Natural killer cell (primary cell): ENCODE measurements at regions not wholly inside any gene's neighbourhood (a gene's known extent, or its start where the extent isn't known, plus 50 kb on each side); places are given as distances from the start of the nearest gene placed in this dataset.

Experiments
- ATAC-seq, 3 donors: fragments of 150-1000 bp in 2 of 3; fragments of 200-7000 bp in 1 of 3; cut with Tn5 transposase; 1 replicate in 1 of 3; 2 replicates in 2 of 3; pipeline ENCODE4 v1.10.0; 2021; ENCODE audit warnings: mild to moderate bottlenecking in 2 of 3, moderate library complexity in 2 of 3
- DNase-seq, 2 donors: peaks; one replicate each; pipeline versions ENCODE4 v3.0.0 to v3.0.0-alpha.2; 2013 to 2021; ENCODE audit warnings: mixed read lengths in 1 of 2
- H3K27ac ChIP-seq: one replicate; pipeline ENCODE4 v1.5.1; 2013; ENCODE audit warnings: mild to moderate bottlenecking, low read length
- H3K27me3 ChIP-seq: one replicate; pipeline ENCODE4 v1.6.1; 2013; ENCODE audit warnings: low read length; ENCODE audit not compliant: control insufficient read depth, insufficient read depth
- H3K36me3 ChIP-seq: one replicate; pipeline ENCODE4 v1.6.1; 2013; ENCODE audit warnings: low read length; ENCODE audit not compliant: control insufficient read depth, insufficient read depth
- H3K4me1 ChIP-seq: one replicate; pipeline ENCODE4 v1.6.1; 2013; ENCODE audit warnings: low read length; ENCODE audit not compliant: control insufficient read depth, insufficient read depth
- H3K4me3 ChIP-seq: one replicate; pipeline ENCODE4 v1.5.1; 2013; ENCODE audit warnings: low read length
- H3K9me3 ChIP-seq: one replicate; pipeline ENCODE4 v1.6.1; 2013; ENCODE audit warnings: low read length; ENCODE audit not compliant: control insufficient read depth, insufficient read depth
- H3K27ac Mint-ChIP-seq, 2 donors: one replicate each; pipeline ENCODE4 v1.8.0; 2022; ENCODE audit warnings: mild to moderate bottlenecking in 2 of 2, mixed read lengths in 2 of 2, moderate library complexity in 1 of 2
- H3K27me3 Mint-ChIP-seq, 2 donors: one replicate each; pipeline ENCODE4 v1.8.0; 2022; ENCODE audit warnings: low read depth in 2 of 2, mixed read lengths in 2 of 2
- H3K36me3 Mint-ChIP-seq: one replicate; pipeline ENCODE4 v1.8.0; 2022; ENCODE audit warnings: mixed read lengths
- H3K4me1 Mint-ChIP-seq, 2 donors: one replicate each; pipeline ENCODE4 v1.8.0; 2022; ENCODE audit warnings: mixed read lengths in 2 of 2
- H3K4me3 Mint-ChIP-seq: one replicate; pipeline ENCODE4 v1.8.0; 2022; ENCODE audit warnings: mild to moderate bottlenecking, moderate library complexity, mixed read lengths
- H3K9me3 Mint-ChIP-seq, 2 donors: one replicate each; pipeline ENCODE4 v1.8.0; 2022; ENCODE audit warnings: mixed read lengths in 2 of 2
- CTCF ChIP-seq: fragments of 200-600 bp; IDR thresholded peaks from one replicate; pipeline ENCODE4 v1.8.0; 2022; ENCODE audit warnings: antibody characterized with exemption
- WGBS: methylation state at CpG from one replicate; pipeline ENCODE4 v1.1.7; 2013; ENCODE audit warnings: missing lambda C conversion rate; ENCODE audit not compliant: insufficient coverage; 5-methylcytosine and 5-hydroxymethylcytosine counted together
- intact Hi-C: fragments of 100-400 bp; cut with micrococcal nuclease; formaldehyde crosslinking; loops from one replicate; pipeline ENCODE4 v1.14.2; 2022

GRCh38 chr10:3640816-3641215 lies 144.2 kb downstream of the KLF6 start:
- Mint-ChIP-seq H3K4me3 (no peak overlapping the region), H3K9me3 (peaks cover 0 to 4% of the 10 kb centered on the region in 2 donors), H3K27ac (no peak overlapping the region), H3K4me1 (peaks cover 11 to 12% of the 10 kb centered on the region in 2 donors), H3K36me3 (no peaks in the 10 kb centered on the region), H3K27me3 (peaks cover 10 to 28% of the 10 kb centered on the region in 2 donors)
- no peak for DNase-seq
- H3K4me1 ChIP-seq = peaks cover 3% of the 10 kb centered on the region
- ATAC-seq = no peak
- WGBS = 46% methylated on average over 10 of the region's 10 CpGs
- no peak for TF ChIP-seq CTCF
- no peak overlapping the region for H3K4me3 ChIP-seq
- no peaks in the 10 kb centered on the region for H3K9me3 ChIP-seq
- no peaks in the 10 kb centered on the region for H3K27me3 ChIP-seq
- no peaks in the 10 kb centered on the region for H3K36me3 ChIP-seq
- intact Hi-C loops = no loop called here
- no peak overlapping the region for H3K27ac ChIP-seq

GRCh38 chr10:3639546-3639945 lies 145.5 kb downstream of the KLF6 start:
- 51% methylated on average over 4 of the region's 4 CpGs for WGBS
- TF ChIP-seq CTCF = no peak

GRCh38 chr10:3636356-3637181 lies 148.4 kb downstream of the KLF6 start:
- H3K4me3 Mint-ChIP-seq = no peak overlapping the region
- Histone ChIP-seq H3K27me3 (no peaks in the 10 kb centered on the region), H3K4me1 (peaks cover 3% of the 10 kb centered on the region), H3K36me3 (no peaks in the 10 kb centered on the region), H3K27ac (no peak overlapping the region), H3K9me3 (no peaks in the 10 kb centered on the region), H3K4me3 (no peak overlapping the region)
- no peak overlapping the region for H3K27ac Mint-ChIP-seq
- H3K27me3 Mint-ChIP-seq = peaks cover 5 to 15% of the 10 kb centered on the region in 2 donors
- H3K36me3 Mint-ChIP-seq = no peaks in the 10 kb centered on the region
- 93% methylated on average over 29 of the region's 29 CpGs for WGBS
- no peak for TF ChIP-seq CTCF
- intact Hi-C loops = no loop called here
- DNase-seq (no peak), ATAC-seq (no peak)
- peaks cover 11 to 12% of the 10 kb centered on the region in 2 donors for H3K4me1 Mint-ChIP-seq
- H3K9me3 Mint-ChIP-seq = no peaks in the 10 kb centered on the region

More at GRCh38 chr10:3639546-3639945, 145.5 kb downstream of the KLF6 start:
- Histone ChIP-seq H3K27me3 (no peaks in the 10 kb centered on the region), H3K36me3 (no peaks in the 10 kb centered on the region), H3K9me3 (no peaks in the 10 kb centered on the region), H3K4me3 (no peak overlapping the region), H3K27ac (no peak overlapping the region), H3K4me1 (peaks cover 3% of the 10 kb centered on the region)
- Mint-ChIP-seq H3K9me3 (peaks cover 0 to 4% of the 10 kb centered on the region in 2 donors), H3K36me3 (no peaks in the 10 kb centered on the region), H3K4me1 (peaks cover 11 to 12% of the 10 kb centered on the region in 2 donors), H3K4me3 (no peak overlapping the region), H3K27me3 (peaks cover 11 to 23% of the 10 kb centered on the region in 2 donors), H3K27ac (no peak overlapping the region)
- DNase-seq = no peak
- intact Hi-C loops = no loop called here
- peak in 1 of 3 donors; percentile 47 for ATAC-seq
